Body of pancreas (tissue), 4 donors: ENCODE measurements at regions not wholly inside any gene's neighbourhood (a gene's known extent, or its start where the extent isn't known, plus 50 kb on each side); places are given as distances from the start of the nearest gene placed in this dataset.
A peak's percentile ranks its signal among the peaks of the same experiment; 100 is the strongest.

Source experiments
- POLR2A ChIP-seq, 3 donors: fragments of 450-650 bp; IDR thresholded peaks; one replicate each; pipeline ENCODE4 v1.6.1; 2016; ENCODE audit warnings: antibody characterized with exemption in 3 of 3, mild to moderate bottlenecking in 2 of 3
- TF ChIP-seq, protein P1 (sequence below), 7 experiments: fragments of 450-650 bp in 4 of 7; fragments of 200-600 bp in 3 of 7; sonication (generic) in 3 of 7; IDR thresholded peaks; one replicate each; pipeline ENCODE4 v1.5.1; 2016 to 2019; ENCODE audit warnings: antibody characterized with exemption in 7 of 7

GRCh38 chr20:7031222-7031621 lies 263.7 kb downstream of the BMP2 start:
- no peak for TF ChIP-seq POLR2A (IDR thresholded peaks at IDR 0.05)
- TF ChIP-seq, protein P1, sequence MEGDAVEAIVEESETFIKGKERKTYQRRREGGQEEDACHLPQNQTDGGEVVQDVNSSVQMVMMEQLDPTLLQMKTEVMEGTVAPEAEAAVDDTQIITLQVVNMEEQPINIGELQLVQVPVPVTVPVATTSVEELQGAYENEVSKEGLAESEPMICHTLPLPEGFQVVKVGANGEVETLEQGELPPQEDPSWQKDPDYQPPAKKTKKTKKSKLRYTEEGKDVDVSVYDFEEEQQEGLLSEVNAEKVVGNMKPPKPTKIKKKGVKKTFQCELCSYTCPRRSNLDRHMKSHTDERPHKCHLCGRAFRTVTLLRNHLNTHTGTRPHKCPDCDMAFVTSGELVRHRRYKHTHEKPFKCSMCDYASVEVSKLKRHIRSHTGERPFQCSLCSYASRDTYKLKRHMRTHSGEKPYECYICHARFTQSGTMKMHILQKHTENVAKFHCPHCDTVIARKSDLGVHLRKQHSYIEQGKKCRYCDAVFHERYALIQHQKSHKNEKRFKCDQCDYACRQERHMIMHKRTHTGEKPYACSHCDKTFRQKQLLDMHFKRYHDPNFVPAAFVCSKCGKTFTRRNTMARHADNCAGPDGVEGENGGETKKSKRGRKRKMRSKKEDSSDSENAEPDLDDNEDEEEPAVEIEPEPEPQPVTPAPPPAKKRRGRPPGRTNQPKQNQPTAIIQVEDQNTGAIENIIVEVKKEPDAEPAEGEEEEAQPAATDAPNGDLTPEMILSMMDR (IDR thresholded peaks at IDR 0.05), result peak in 4 of 7 experiments; percentile 20 to 28 (median 23)
